Gastroesophageal sphincter (tissue), 4 donors: ENCODE measurements at regions not wholly inside any gene's neighbourhood (a gene's known extent, or its start where the extent isn't known, plus 50 kb on each side); places are given as distances from the start of the nearest gene placed in this dataset.

Experiments used
- ATAC-seq: fragments of 150-250 bp; one replicate; pipeline ENCODE4 v1.9.1; 2016; ENCODE audit warnings: mild to moderate bottlenecking, moderate library complexity
- H3K27ac ChIP-seq, 4 donors: fragments of 200-600 bp; sonication (generic) in 3 of 4; 1 replicate in 3 of 4; 2 replicates in 1 of 4; pipeline ENCODE4 v1.5.1; 2016 to 2019
- H3K27me3 ChIP-seq: fragments of 200-600 bp; sonication (generic); one replicate; pipeline ENCODE4 v1.5.1; 2019
- H3K36me3 ChIP-seq, 2 donors: fragments of 200-600 bp; sonication (generic); one replicate each; pipeline ENCODE4 v1.5.1; 2019; ENCODE audit warnings: control low read depth in 1 of 2
- H3K4me1 ChIP-seq, 3 donors: fragments of 200-600 bp; sonication (generic); 1 replicate in 2 of 3; 2 replicates in 1 of 3; pipeline ENCODE4 v1.5.1; 2016 to 2019; ENCODE audit warnings: control low read depth in 2 of 3
- H3K4me3 ChIP-seq, 2 donors: fragments of 200-600 bp; sonication (generic); one replicate each; pipeline ENCODE4 v1.5.1; 2019; ENCODE audit warnings: mild to moderate bottlenecking in 1 of 2, moderate library complexity in 1 of 2
- H3K9me3 ChIP-seq, 3 donors: fragments of 200-600 bp; sonication (generic); one replicate each; pipeline ENCODE4 v1.5.1; 2017 to 2019; ENCODE audit warnings: control low read depth in 2 of 3
- CTCF ChIP-seq, 4 experiments: fragments of 200-600 bp in 2 of 4; fragments of 450-650 bp in 2 of 4; sonication (generic) in 1 of 4; IDR thresholded peaks; one replicate each; pipeline ENCODE4 v1.5.1; 2017 to 2019; ENCODE audit warnings: antibody characterized with exemption in 4 of 4, mild to moderate bottlenecking in 2 of 4, moderate library complexity in 2 of 4
- EP300 ChIP-seq: sonication (generic); formaldehyde crosslinking; IDR thresholded peaks from one replicate; pipeline ENCODE4 v1.6.1; 2017; ENCODE audit warnings: antibody characterized with exemption, mild to moderate bottlenecking
- POLR2A ChIP-seq, 2 donors: fragments of 450-650 bp; IDR thresholded peaks; one replicate each; pipeline ENCODE4 v1.6.1; 2017; ENCODE audit warnings: antibody characterized with exemption in 2 of 2, mild to moderate bottlenecking in 2 of 2, moderate library complexity in 1 of 2
- POLR2AphosphoS5 ChIP-seq: sonication (generic); formaldehyde crosslinking; IDR thresholded peaks from one replicate; pipeline ENCODE4 v1.6.1; 2017; ENCODE audit warnings: antibody characterized with exemption
- WGBS, 2 donors: methylation state at CpG; one replicate each; pipeline ENCODE4 v1.1.5; 2018; ENCODE audit warnings: low coverage in 1 of 2; 5-methylcytosine and 5-hydroxymethylcytosine counted together

GRCh38 chr1:185492089-185492825, 175.2 kb upstream of the IVNS1ABP start:
- H3K27me3 ChIP-seq = no peaks in the 10 kb centered on the region

GRCh38 chr1:185491604-185492003, 174.6 kb upstream of the IVNS1ABP start:
- no peak overlapping the region for H3K4me3 ChIP-seq
- H3K36me3 ChIP-seq = no peaks in the 10 kb centered on the region
- ATAC-seq = no peak
- no peak for TF ChIP-seq EP300
- no peaks in the 10 kb centered on the region for H3K9me3 ChIP-seq
- WGBS, 2 donors = 79 to 95% methylated on average over 2 of the region's 2 CpGs
- no peak overlapping the region for H3K27ac ChIP-seq
- H3K4me1 ChIP-seq = no peaks in the 10 kb centered on the region
- H3K27me3 ChIP-seq = no peaks in the 10 kb centered on the region

More at GRCh38 chr1:185492089-185492825, 175.2 kb upstream of the IVNS1ABP start:
- no peaks in the 10 kb centered on the region for H3K36me3 ChIP-seq
- no peak for TF ChIP-seq POLR2A (IDR thresholded peaks at IDR 0.05)
- no peak for TF ChIP-seq CTCF (IDR thresholded peaks at IDR 0.05)
- no peak for TF ChIP-seq EP300
- TF ChIP-seq POLR2AphosphoS5 = no peak
- H3K27ac ChIP-seq = no peak overlapping the region
- no peaks in the 10 kb centered on the region for H3K4me1 ChIP-seq
- no peaks in the 10 kb centered on the region for H3K9me3 ChIP-seq
- H3K4me3 ChIP-seq = no peak overlapping the region
- ATAC-seq = no peak

DNA sequence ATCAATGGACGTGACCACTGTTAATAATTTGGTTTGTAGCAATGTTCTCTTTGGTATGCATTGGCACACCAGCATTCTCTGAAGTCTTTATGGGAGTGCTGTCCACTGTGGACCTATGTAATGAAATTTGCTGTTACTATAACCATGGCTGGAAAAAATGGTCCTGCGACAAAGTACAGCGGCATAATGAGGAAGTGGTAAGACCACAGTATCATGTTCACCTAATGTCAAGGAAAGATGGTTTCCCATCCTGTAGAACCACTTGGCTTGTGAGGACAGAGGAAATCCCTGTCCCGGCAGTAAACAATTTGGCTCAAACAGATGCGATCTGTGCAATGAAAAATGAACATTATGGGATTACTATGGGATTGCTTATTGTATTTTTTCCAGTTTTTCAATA, 173.9 kb upstream of the IVNS1ABP start:
- TF ChIP-seq POLR2AphosphoS5 (no peak), CTCF (IDR thresholded peaks at IDR 0.05) (no peak), EP300 (no peak), POLR2A (IDR thresholded peaks at IDR 0.05) (no peak)
- Histone ChIP-seq H3K36me3 (no peaks in the 10 kb centered on the region), H3K4me3 (no peak overlapping the region), H3K27me3 (no peaks in the 10 kb centered on the region), H3K27ac (no peak overlapping the region), H3K4me1 (no peaks in the 10 kb centered on the region), H3K9me3 (no peaks in the 10 kb centered on the region)
- ATAC-seq = no peak
- WGBS, 2 donors = 63 to 93% methylated on average over 5 of the region's 5 CpGs

- no peaks in the 10 kb centered on the region for H3K4me1 ChIP-seq
- H3K9me3 ChIP-seq = no peaks in the 10 kb centered on the region
- no peak overlapping the region for H3K4me3 ChIP-seq
- no peaks in the 10 kb centered on the region for H3K27me3 ChIP-seq
- H3K36me3 ChIP-seq = no peaks in the 10 kb centered on the region
- WGBS, 2 donors = 83 to 90% methylated on average over 2 to 3 of the region's 3 CpGs
- no peak for TF ChIP-seq EP300
- TF ChIP-seq CTCF (IDR thresholded peaks at IDR 0.05) = no peak
- TF ChIP-seq POLR2A (IDR thresholded peaks at IDR 0.05) = no peak
- TF ChIP-seq POLR2AphosphoS5 = no peak
- H3K27ac ChIP-seq = no peak overlapping the region
- ATAC-seq = no peak
Measured at GRCh38 chr1:185489406-185489805, 172.4 kb upstream of the IVNS1ABP start.

GRCh38 chr1:185488808-185489207, 171.8 kb upstream of the IVNS1ABP start:
- WGBS, 2 donors = 50 to 73% methylated on average over 2 to 4 of the region's 4 CpGs
- TF ChIP-seq EP300 = no peak
- TF ChIP-seq CTCF (IDR thresholded peaks at IDR 0.05) = no peak
- no peak for TF ChIP-seq POLR2A (IDR thresholded peaks at IDR 0.05)
- no peak for TF ChIP-seq POLR2AphosphoS5
- H3K27ac ChIP-seq = no peak overlapping the region
- no peaks in the 10 kb centered on the region for H3K27me3 ChIP-seq
- ATAC-seq = no peak
- no peak overlapping the region for H3K4me3 ChIP-seq
- no peaks in the 10 kb centered on the region for H3K4me1 ChIP-seq
- H3K9me3 ChIP-seq = no peaks in the 10 kb centered on the region
- no peaks in the 10 kb centered on the region for H3K36me3 ChIP-seq
